ENCODE measurements at regions not wholly inside any gene's neighbourhood (a gene's known extent, or its start where the extent isn't known, plus 50 kb on each side); places are given as distances from the start of the nearest gene placed in this dataset.
A peak's percentile ranks its signal among the peaks of the same experiment; 100 is the strongest.
"Not testable (repeated sequence)": the region's sequence is repeated elsewhere in the genome, so short reads cannot be mapped to it uniquely, and the experiment has no call there.

DNA sequence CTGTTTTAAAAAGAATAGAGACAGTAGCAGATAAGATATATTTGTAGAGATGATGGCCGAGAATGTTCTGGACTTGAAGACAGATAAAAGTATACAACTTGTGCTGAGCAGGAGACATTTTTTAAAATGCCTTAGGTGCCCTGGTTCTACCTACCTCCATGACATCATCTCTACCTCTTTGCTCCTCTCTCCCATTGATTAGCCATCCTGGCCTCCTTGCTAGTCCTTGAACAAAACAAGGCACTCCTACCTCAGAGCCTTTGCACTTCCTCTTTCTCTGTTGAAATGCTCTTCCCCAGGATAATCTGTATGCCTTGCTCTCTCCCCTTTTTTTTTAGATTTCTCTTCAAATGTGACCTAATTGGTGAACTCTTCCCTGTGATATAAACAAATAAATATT lies 92.6 kb upstream of the MAGI3 start:
- Histone ChIP-seq H3K27me3 (ENCODE audit: control insufficient read depth in 2 of 2, insufficient read depth in 1 of 2, low read length in 1 of 2) (no peaks in the 10 kb centered on the region), H3K36me3 (ENCODE audit: control insufficient read depth in 2 of 2, insufficient read depth in 2 of 2, low read length in 1 of 2) (no peaks in the 10 kb centered on the region), H3K4me1 (ENCODE audit: control insufficient read depth in 2 of 2, insufficient read depth in 2 of 2, low read length in 2 of 2) (no peaks in the 10 kb centered on the region), H3K9me3 (ENCODE audit: control insufficient read depth in 2 of 2, insufficient read depth in 1 of 2, low read length in 1 of 2) (no peaks in the 10 kb centered on the region), H3K4me3 (ENCODE audit: low read length in 2 of 2) (no peak overlapping the region), H3K27ac (ENCODE audit: low read depth in 1 of 2, low read length in 1 of 2) (no peak overlapping the region)
- no peak for DNase-seq (ENCODE audit: low read depth in 6 of 9, low spot score in 9 of 9)
- 97% methylated on average over 1 of the region's 1 CpG for WGBS

DNA sequence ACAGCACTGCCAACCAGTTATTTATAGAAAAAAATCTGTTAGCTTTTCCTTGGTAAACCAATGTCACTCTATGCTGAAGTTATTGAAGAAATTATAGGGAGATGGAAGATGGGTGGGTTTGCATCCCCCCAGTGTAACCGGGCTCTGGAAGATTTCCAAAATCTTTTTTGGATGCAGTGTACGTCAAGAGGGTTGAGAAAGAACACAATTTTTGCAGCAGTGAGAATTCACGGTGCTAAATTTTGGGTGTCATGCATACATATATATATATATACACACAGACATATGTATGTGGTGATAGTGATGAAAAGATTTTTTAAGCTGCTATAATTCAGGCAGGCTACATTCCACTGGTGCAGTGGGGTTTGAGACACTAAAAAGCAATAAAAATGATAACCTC lies 91.4 kb upstream of the MAGI3 start:
- no peaks in the 10 kb centered on the region for H3K9me3 ChIP-seq (ENCODE audit: control insufficient read depth in 2 of 2, insufficient read depth in 1 of 2, low read length in 1 of 2)
- DNase-seq (ENCODE audit: low read depth in 6 of 9, low spot score in 9 of 9) = no peak
- H3K4me3 ChIP-seq (ENCODE audit: low read length in 2 of 2) = no peak overlapping the region
- WGBS = 94% methylated on average over 3 of the region's 3 CpGs
- H3K27me3 ChIP-seq (ENCODE audit: control insufficient read depth in 2 of 2, insufficient read depth in 1 of 2, low read length in 1 of 2) = no peaks in the 10 kb centered on the region
- H3K36me3 ChIP-seq (ENCODE audit: control insufficient read depth in 2 of 2, insufficient read depth in 2 of 2, low read length in 1 of 2) = no peaks in the 10 kb centered on the region
- H3K4me1 ChIP-seq (ENCODE audit: control insufficient read depth in 2 of 2, insufficient read depth in 2 of 2, low read length in 2 of 2) = no peaks in the 10 kb centered on the region
- no peak overlapping the region for H3K27ac ChIP-seq (ENCODE audit: low read depth in 1 of 2, low read length in 1 of 2)

DNA sequence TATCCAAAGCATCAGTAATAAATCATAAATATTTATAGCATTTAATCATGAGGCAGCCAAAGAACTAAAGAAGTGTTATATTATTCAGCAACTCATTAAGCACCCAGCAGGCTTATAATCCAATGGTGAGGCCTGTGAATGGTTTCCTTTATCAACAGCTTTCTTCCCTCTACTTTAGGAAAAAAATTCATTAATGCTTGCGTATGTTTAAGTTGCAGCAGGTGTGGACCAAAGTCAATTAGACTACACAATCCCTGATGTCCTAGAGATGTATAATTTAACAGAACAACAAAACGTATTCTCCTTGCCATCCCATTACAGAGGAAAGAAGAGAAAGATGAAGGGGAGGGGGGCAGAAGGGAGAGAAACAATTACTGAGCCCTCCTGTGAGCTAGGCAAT lies 87.7 kb upstream of the MAGI3 start:
- 63% methylated on average over 2 of the region's 2 CpGs for WGBS
- no peak for DNase-seq (ENCODE audit: low read depth in 6 of 9, low spot score in 9 of 9)
- Histone ChIP-seq H3K4me3 (ENCODE audit: low read length in 2 of 2) (no peak overlapping the region), H3K27me3 (ENCODE audit: control insufficient read depth in 2 of 2, insufficient read depth in 1 of 2, low read length in 1 of 2) (no peaks in the 10 kb centered on the region), H3K27ac (ENCODE audit: low read depth in 1 of 2, low read length in 1 of 2) (no peak overlapping the region), H3K9me3 (ENCODE audit: control insufficient read depth in 2 of 2, insufficient read depth in 1 of 2, low read length in 1 of 2) (no peaks in the 10 kb centered on the region), H3K4me1 (ENCODE audit: control insufficient read depth in 2 of 2, insufficient read depth in 2 of 2, low read length in 2 of 2) (no peaks in the 10 kb centered on the region), H3K36me3 (ENCODE audit: control insufficient read depth in 2 of 2, insufficient read depth in 2 of 2, low read length in 1 of 2) (no peaks in the 10 kb centered on the region)

DNA sequence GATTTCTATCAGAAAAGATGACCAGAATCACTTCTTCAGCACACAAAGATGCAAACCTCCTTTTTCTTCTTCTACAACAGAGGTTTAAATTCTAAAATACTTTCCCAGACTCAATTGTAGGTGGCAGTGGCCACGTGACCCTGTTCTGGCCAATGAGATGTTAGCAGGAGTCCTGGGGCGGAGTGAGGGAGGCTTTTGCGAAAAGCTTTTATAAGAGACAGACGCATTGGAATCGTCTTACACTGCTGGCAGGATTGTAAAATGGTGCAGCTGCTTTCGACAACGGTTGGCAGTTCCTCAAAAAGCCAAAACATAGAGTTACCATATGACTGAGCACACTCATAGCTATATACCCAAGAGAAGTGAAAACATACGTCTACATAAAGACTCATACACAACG lies 87.0 kb upstream of the MAGI3 start:
- WGBS = 95% methylated on average over 9 of the region's 9 CpGs
- Histone ChIP-seq H3K4me3 (ENCODE audit: low read length in 2 of 2) (no peak overlapping the region), H3K36me3 (ENCODE audit: control insufficient read depth in 2 of 2, insufficient read depth in 2 of 2, low read length in 1 of 2) (no peaks in the 10 kb centered on the region), H3K4me1 (ENCODE audit: control insufficient read depth in 2 of 2, insufficient read depth in 2 of 2, low read length in 2 of 2) (peaks cover 0 to 3% of the 10 kb centered on the region in 2 donors), H3K27me3 (ENCODE audit: control insufficient read depth in 2 of 2, insufficient read depth in 1 of 2, low read length in 1 of 2) (no peaks in the 10 kb centered on the region), H3K27ac (ENCODE audit: low read depth in 1 of 2, low read length in 1 of 2) (no peak overlapping the region), H3K9me3 (ENCODE audit: control insufficient read depth in 2 of 2, insufficient read depth in 1 of 2, low read length in 1 of 2) (no peaks in the 10 kb centered on the region)
- no peak for DNase-seq (ENCODE audit: low read depth in 6 of 9, low spot score in 9 of 9)

DNA sequence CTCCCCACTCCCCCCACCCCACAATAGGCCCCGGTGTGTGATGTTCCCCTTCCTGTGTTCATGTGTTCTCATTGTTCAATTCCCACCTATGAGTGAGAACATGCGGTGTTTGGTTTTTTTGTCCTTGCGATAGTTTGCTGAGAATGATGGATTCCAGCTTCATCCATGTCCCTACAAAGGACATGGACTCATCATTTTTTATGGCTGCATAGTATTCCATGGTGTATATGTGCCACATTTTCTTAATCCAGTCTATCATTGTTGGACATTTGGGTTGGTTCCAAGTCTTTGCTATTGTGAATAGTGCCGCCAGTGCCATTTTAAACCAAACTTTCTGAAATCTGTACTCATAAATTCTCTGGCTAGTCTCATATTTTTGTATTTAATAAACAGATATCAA lies 85.3 kb upstream of the MAGI3 start:
- H3K4me3 ChIP-seq (ENCODE audit: low read length in 2 of 2); H3K27ac ChIP-seq (ENCODE audit: low read depth in 1 of 2, low read length in 1 of 2); H3K36me3 ChIP-seq (ENCODE audit: control insufficient read depth in 2 of 2, insufficient read depth in 2 of 2, low read length in 1 of 2); H3K27me3 ChIP-seq (ENCODE audit: control insufficient read depth in 2 of 2, insufficient read depth in 1 of 2, low read length in 1 of 2); DNase-seq (ENCODE audit: low read depth in 6 of 9, low spot score in 9 of 9); H3K9me3 ChIP-seq (ENCODE audit: control insufficient read depth in 2 of 2, insufficient read depth in 1 of 2, low read length in 1 of 2); H3K4me1 ChIP-seq (ENCODE audit: control insufficient read depth in 2 of 2, insufficient read depth in 2 of 2, low read length in 2 of 2): not testable (repeated sequence)
- 93% methylated on average over 4 of the region's 4 CpGs for WGBS

DNA sequence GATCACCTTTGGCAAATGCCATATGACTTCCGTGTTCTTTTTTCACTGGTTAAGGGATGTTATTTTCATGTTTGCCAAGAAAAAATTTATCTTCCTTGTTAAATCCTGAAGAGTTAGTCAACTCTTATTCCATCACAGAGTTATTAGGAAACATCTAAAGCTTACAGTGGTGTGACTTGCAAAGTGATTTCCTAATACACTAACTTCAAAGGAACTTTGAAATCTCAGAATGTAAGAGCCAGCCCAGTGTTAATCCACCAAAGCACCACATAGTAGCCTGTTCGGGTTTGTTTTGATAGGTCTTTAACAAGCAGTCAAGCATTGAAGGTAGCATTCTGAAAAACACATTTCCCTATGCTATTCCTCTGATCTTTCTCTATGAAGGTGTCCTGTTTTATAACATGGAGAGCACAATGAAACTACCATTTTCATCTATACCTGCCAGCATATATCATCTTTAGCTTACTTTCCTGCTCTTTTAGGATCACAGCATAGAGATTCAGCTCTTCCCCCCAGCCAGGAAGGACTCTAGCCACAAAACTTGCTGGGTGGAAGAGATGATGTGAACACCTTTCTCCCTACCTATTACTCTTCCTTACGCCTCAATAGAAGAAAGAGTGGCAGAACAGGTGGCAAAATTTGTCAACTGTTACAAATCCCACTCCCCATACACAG lies 82.4 kb upstream of the MAGI3 start:
- Histone ChIP-seq H3K36me3 (ENCODE audit: control insufficient read depth in 2 of 2, insufficient read depth in 2 of 2, low read length in 1 of 2) (no peaks in the 10 kb centered on the region), H3K9me3 (ENCODE audit: control insufficient read depth in 2 of 2, insufficient read depth in 1 of 2, low read length in 1 of 2) (peaks cover 0 to 1% of the 10 kb centered on the region in 2 donors), H3K27me3 (ENCODE audit: control insufficient read depth in 2 of 2, insufficient read depth in 1 of 2, low read length in 1 of 2) (no peaks in the 10 kb centered on the region), H3K4me1 (ENCODE audit: control insufficient read depth in 2 of 2, insufficient read depth in 2 of 2, low read length in 2 of 2) (peaks cover 0 to 5% of the 10 kb centered on the region in 2 donors), H3K27ac (ENCODE audit: low read depth in 1 of 2, low read length in 1 of 2) (no peak overlapping the region), H3K4me3 (ENCODE audit: low read length in 2 of 2) (no peak overlapping the region)
- 79% methylated on average over 3 of the region's 3 CpGs for WGBS
- peak in 2 of 9 donors; percentile 10 to 13 for DNase-seq (ENCODE audit: low read depth in 6 of 9, low spot score in 9 of 9)

DNA sequence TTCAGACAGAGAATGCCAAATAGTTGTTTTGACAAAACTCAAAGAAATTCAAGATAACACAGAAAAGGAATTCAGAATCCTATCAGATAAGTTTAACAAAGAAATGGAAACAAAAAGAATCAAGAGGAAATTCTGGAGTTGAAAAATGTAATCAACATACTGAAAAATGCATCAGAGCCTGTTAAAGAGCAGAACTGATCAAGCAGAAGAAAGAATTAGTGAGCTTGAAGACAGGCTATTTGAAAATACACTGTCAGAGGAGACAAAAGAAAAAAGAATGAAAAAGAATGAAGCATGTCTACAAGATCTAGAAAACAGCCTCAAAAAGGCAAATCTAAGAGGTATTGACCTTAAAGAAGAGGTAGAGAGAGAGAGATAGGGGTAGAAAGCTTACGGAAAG lies 77.7 kb upstream of the MAGI3 start:
- not testable (repeated sequence) for H3K4me1 ChIP-seq (ENCODE audit: control insufficient read depth in 2 of 2, insufficient read depth in 2 of 2, low read length in 2 of 2); H3K4me3 ChIP-seq (ENCODE audit: low read length in 2 of 2); H3K36me3 ChIP-seq (ENCODE audit: control insufficient read depth in 2 of 2, insufficient read depth in 2 of 2, low read length in 1 of 2); H3K27me3 ChIP-seq (ENCODE audit: control insufficient read depth in 2 of 2, insufficient read depth in 1 of 2, low read length in 1 of 2); DNase-seq (ENCODE audit: low read depth in 6 of 9, low spot score in 9 of 9); H3K9me3 ChIP-seq (ENCODE audit: control insufficient read depth in 2 of 2, insufficient read depth in 1 of 2, low read length in 1 of 2); H3K27ac ChIP-seq (ENCODE audit: low read depth in 1 of 2, low read length in 1 of 2)
- WGBS = 100% methylated on average over 1 of the region's 1 CpG

DNA sequence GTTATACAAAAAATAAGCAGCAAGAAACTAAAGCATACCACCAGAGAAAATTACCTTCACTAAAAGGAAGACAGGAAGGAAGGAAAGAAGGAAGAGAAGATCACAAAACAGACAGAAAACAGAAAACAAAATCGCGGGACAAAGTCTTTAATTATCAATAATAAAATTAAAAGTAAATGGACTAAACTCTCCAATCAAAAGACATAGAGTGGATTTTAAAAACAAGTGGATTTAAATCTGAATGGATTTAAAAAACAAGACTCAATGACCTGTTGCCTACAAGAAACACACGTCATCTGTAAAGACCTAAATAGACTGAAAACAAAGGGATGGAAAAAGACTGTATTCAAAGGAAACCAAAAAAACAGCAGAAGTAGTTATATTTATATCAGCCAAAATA lies 75.7 kb upstream of the MAGI3 start:
- Histone ChIP-seq H3K36me3 (ENCODE audit: control insufficient read depth in 2 of 2, insufficient read depth in 2 of 2, low read length in 1 of 2) (no peaks in the 10 kb centered on the region), H3K27ac (ENCODE audit: low read depth in 1 of 2, low read length in 1 of 2) (no peak overlapping the region)
- 83% methylated on average over 3 of the region's 3 CpGs for WGBS

DNA sequence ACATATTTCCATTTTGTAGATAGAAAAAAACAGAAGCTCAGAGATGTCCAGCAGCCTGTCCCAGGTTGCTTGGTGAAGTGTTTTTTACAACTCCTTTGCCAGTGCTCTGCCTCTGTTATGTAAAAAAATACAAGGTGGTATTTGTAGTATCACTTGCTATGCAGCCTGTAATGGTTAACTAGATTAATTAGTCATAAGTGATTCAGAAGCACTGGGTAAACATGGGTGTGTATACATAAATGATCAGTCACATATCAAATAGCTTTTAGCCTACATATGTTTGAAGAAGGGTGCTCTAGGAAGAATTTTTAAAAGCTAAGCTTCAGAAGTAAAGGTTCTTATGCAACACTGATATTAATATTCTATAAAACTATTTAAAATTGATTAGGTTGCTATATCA lies 70.0 kb upstream of the MAGI3 start:
- no peaks in the 10 kb centered on the region for H3K27me3 ChIP-seq (ENCODE audit: control insufficient read depth in 2 of 2, insufficient read depth in 1 of 2, low read length in 1 of 2)
- H3K4me3 ChIP-seq (ENCODE audit: low read length in 2 of 2) = no peak overlapping the region
- H3K27ac ChIP-seq (ENCODE audit: low read depth in 1 of 2, low read length in 1 of 2) = no peak overlapping the region
- no peak for DNase-seq (ENCODE audit: low read depth in 6 of 9, low spot score in 9 of 9)
- no peaks in the 10 kb centered on the region for H3K4me1 ChIP-seq (ENCODE audit: control insufficient read depth in 2 of 2, insufficient read depth in 2 of 2, low read length in 2 of 2)
- H3K36me3 ChIP-seq (ENCODE audit: control insufficient read depth in 2 of 2, insufficient read depth in 2 of 2, low read length in 1 of 2) = no peaks in the 10 kb centered on the region
- no peaks in the 10 kb centered on the region for H3K9me3 ChIP-seq (ENCODE audit: control insufficient read depth in 2 of 2, insufficient read depth in 1 of 2, low read length in 1 of 2)

More for the DNA sequence above, 75.7 kb upstream of the MAGI3 start:
- no peak for DNase-seq (ENCODE audit: low read depth in 6 of 9, low spot score in 9 of 9)
- Histone ChIP-seq H3K27me3 (ENCODE audit: control insufficient read depth in 2 of 2, insufficient read depth in 1 of 2, low read length in 1 of 2) (no peaks in the 10 kb centered on the region), H3K4me3 (ENCODE audit: low read length in 2 of 2) (no peak overlapping the region), H3K4me1 (ENCODE audit: control insufficient read depth in 2 of 2, insufficient read depth in 2 of 2, low read length in 2 of 2) (no peaks in the 10 kb centered on the region), H3K9me3 (ENCODE audit: control insufficient read depth in 2 of 2, insufficient read depth in 1 of 2, low read length in 1 of 2) (peaks cover 0 to 1% of the 10 kb centered on the region in 2 donors)
